ENCODE measurements at regions not wholly inside any gene's neighbourhood (a gene's known extent, or its start where the extent isn't known, plus 50 kb on each side); places are given as distances from the start of the nearest gene placed in this dataset.

DNA sequence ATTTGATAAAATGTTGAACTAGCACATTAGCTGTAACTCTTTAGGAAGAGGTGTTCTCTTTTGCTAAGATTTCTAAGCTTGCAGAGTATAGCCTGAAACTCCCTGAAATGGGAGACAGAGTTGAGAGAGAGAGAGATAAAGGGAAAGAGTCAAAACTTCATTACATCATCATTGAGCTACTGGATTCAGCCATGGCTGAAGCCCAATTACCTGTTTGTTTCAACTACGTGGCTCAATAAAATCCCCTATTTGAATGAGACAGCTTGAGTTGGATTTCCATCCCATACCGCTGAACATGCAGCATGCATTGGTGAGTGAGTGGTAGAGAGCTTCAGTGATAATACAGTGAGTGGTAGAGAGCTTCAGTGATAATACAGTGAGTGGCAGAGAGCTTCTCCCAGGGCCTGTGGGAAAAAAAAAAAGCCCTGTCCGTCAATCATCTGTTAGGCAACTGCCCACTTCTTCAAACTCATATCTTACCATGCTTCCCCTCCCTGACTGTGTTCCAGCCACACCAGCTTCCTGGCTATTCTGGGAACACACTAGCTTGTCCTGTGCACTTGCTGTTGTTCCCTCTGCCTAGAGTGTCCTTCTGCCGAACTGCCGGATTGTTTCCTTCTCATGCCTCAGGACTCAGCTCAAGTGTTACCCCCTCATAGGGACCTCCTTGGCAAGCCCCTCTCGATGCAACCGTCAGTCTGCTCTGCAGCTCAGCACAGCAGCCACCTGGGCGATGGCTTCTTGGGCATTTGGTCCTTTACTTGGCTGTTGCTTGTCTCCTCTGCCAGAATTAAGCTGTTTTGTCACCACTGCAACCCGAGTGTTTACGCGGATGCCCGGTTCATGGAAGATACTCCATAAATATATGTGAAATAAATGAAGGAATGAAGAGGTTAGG, 91.3 kb upstream of the EYA2 start:
- POLR2A ChIA-PET = interaction anchor here (0.8 kb wide), 1 partner anchor 14 kb away, joined by 3 read pairs; no protein-coding TSS in a partner anchor
- CTCF ChIA-PET = interaction anchor here (0.6 to 1.0 kb wide), 3 partner anchors 36 to 549 kb away, joined by 3 to 5 read pairs (median 3); no protein-coding TSS in a partner anchor
- BruUV-seq (replicated peaks) = no TSS peak

GRCh38 chr20:46804126-46804525, 90.5 kb upstream of the EYA2 start:
- peaks cover 28% of the 10 kb centered on the region for H3K27me3 Mint-ChIP-seq (ENCODE audit: insufficient read depth, unreplicated experiment)

More for the DNA sequence above, 91.3 kb upstream of the EYA2 start:
- DNase-seq (ENCODE audit: unreplicated experiment) = no peak
- H3K27ac Mint-ChIP-seq (ENCODE audit: low read depth, unreplicated experiment) = no peak overlapping the region
- no peak overlapping the region for H3K4me3 Mint-ChIP-seq (ENCODE audit: unreplicated experiment)
- intact Hi-C loops (cut with micrococcal nuclease) = no loop called here
- no peaks in the 10 kb centered on the region for H3K36me3 Mint-ChIP-seq (ENCODE audit: insufficient read depth, unreplicated experiment)
- H3K4me1 Mint-ChIP-seq (ENCODE audit: insufficient read depth, unreplicated experiment) = no peaks in the 10 kb centered on the region
- no peak for TF ChIP-seq CTCF (IDR thresholded peaks at IDR 0.05; ENCODE audit: unreplicated experiment)
- no peaks in the 10 kb centered on the region for H3K9me3 Mint-ChIP-seq (ENCODE audit: unreplicated experiment)
- H3K27me3 Mint-ChIP-seq (ENCODE audit: insufficient read depth, unreplicated experiment) = peaks cover 36% of the 10 kb centered on the region

GRCh38 chr20:46805836-46806235, 88.8 kb upstream of the EYA2 start:
- ChIA-PET POLR2A (interaction anchor here (1.6 kb wide), 1 partner anchor 9 kb away, joined by 6 read pairs; no protein-coding TSS in a partner anchor), CTCF (no interaction called here)

More at GRCh38 chr20:46804126-46804525, 90.5 kb upstream of the EYA2 start:
- BruUV-seq (replicated peaks) = no TSS peak
- intact Hi-C loops (cut with micrococcal nuclease) = no loop called here
- ChIA-PET POLR2A (no interaction called here), CTCF (interaction anchor here (0.6 kb wide), 1 partner anchor 550 kb away, joined by 3 read pairs; no protein-coding TSS in a partner anchor)
- no peak for TF ChIP-seq CTCF (IDR thresholded peaks at IDR 0.05; ENCODE audit: unreplicated experiment)
- no peaks in the 10 kb centered on the region for H3K4me1 Mint-ChIP-seq (ENCODE audit: insufficient read depth, unreplicated experiment)
- DNase-seq (ENCODE audit: unreplicated experiment) = no peak
- no peaks in the 10 kb centered on the region for H3K36me3 Mint-ChIP-seq (ENCODE audit: insufficient read depth, unreplicated experiment)
- no peak overlapping the region for H3K4me3 Mint-ChIP-seq (ENCODE audit: unreplicated experiment)
- H3K27ac Mint-ChIP-seq (ENCODE audit: low read depth, unreplicated experiment) = no peak overlapping the region
- H3K9me3 Mint-ChIP-seq (ENCODE audit: unreplicated experiment) = no peaks in the 10 kb centered on the region

More at GRCh38 chr20:46805836-46806235, 88.8 kb upstream of the EYA2 start:
- Mint-ChIP-seq H3K27me3 (ENCODE audit: insufficient read depth, unreplicated experiment) (peaks cover 13% of the 10 kb centered on the region), H3K27ac (ENCODE audit: low read depth, unreplicated experiment) (no peak overlapping the region), H3K36me3 (ENCODE audit: insufficient read depth, unreplicated experiment) (no peaks in the 10 kb centered on the region), H3K4me3 (ENCODE audit: unreplicated experiment) (no peak overlapping the region), H3K9me3 (ENCODE audit: unreplicated experiment) (no peaks in the 10 kb centered on the region), H3K4me1 (ENCODE audit: insufficient read depth, unreplicated experiment) (no peaks in the 10 kb centered on the region)
- BruUV-seq (replicated peaks) = no TSS peak
- intact Hi-C loops (cut with micrococcal nuclease) = no loop called here
- TF ChIP-seq CTCF (IDR thresholded peaks at IDR 0.05; ENCODE audit: unreplicated experiment) = no peak
- DNase-seq (ENCODE audit: unreplicated experiment) = no peak

Data from MCF 10A (cell line).